ENCODE measurements at regions not wholly inside any gene's neighbourhood (a gene's known extent, or its start where the extent isn't known, plus 50 kb on each side); places are given as distances from the start of the nearest gene placed in this dataset.

- DNase-seq = no peak
- H3K36me3 ChIP-seq = no peaks in the 10 kb centered on the region
- H3K9me3 ChIP-seq (replicated peaks) = no peaks in the 10 kb centered on the region
- H3K4me3 ChIP-seq = no peak overlapping the region
- intact Hi-C loops (cut with micrococcal nuclease) = no loop called here
- H3K4me1 ChIP-seq = peaks cover 71% of the 10 kb centered on the region
- no peaks in the 10 kb centered on the region for H3K27me3 ChIP-seq (ENCODE audit: low read depth)
- peak overlapping the region; percentile 67 for H3K27ac ChIP-seq (replicated peaks)
- TF ChIP-seq, protein P1, sequence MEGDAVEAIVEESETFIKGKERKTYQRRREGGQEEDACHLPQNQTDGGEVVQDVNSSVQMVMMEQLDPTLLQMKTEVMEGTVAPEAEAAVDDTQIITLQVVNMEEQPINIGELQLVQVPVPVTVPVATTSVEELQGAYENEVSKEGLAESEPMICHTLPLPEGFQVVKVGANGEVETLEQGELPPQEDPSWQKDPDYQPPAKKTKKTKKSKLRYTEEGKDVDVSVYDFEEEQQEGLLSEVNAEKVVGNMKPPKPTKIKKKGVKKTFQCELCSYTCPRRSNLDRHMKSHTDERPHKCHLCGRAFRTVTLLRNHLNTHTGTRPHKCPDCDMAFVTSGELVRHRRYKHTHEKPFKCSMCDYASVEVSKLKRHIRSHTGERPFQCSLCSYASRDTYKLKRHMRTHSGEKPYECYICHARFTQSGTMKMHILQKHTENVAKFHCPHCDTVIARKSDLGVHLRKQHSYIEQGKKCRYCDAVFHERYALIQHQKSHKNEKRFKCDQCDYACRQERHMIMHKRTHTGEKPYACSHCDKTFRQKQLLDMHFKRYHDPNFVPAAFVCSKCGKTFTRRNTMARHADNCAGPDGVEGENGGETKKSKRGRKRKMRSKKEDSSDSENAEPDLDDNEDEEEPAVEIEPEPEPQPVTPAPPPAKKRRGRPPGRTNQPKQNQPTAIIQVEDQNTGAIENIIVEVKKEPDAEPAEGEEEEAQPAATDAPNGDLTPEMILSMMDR (IDR thresholded peaks at IDR 0.05; ENCODE audit: borderline replicate concordance) = no peak
Observed at GRCh38 chr20:1813674-1814635, 81.3 kb upstream of the SIRPA start.

DNA sequence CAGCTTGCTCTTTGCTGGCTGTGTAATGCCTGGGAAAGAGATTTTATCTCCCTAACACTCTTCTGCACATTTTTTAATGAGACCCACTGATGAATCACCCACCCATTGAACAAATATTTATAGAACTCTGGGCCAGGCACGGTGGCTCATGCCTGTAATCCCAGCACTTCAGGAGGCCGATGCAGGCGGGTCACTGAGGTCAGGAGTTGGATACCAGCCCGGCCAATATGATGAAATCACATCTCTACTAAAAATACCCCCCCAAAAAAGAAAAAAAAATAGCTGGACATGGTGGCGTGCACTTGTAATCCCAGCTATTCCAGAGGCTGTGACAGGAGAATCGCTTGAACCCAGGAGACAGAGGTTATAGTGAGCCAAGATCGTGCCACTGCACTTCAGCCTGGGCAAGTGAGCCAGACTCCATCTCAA lies 82.1 kb upstream of the SIRPA start:
- TF ChIP-seq, protein P1 (IDR thresholded peaks at IDR 0.05; ENCODE audit: borderline replicate concordance) = no peak
- peak; percentile 69 for DNase-seq
- H3K27ac ChIP-seq (replicated peaks) = peak overlapping the region; percentile 67
- no peaks in the 10 kb centered on the region for H3K36me3 ChIP-seq
- H3K9me3 ChIP-seq (replicated peaks) = no peaks in the 10 kb centered on the region
- H3K27me3 ChIP-seq (ENCODE audit: low read depth) = no peaks in the 10 kb centered on the region
- H3K4me3 ChIP-seq = no peak overlapping the region
- peaks cover 71% of the 10 kb centered on the region for H3K4me1 ChIP-seq
- intact Hi-C loops (cut with micrococcal nuclease) = no loop called here

DNA sequence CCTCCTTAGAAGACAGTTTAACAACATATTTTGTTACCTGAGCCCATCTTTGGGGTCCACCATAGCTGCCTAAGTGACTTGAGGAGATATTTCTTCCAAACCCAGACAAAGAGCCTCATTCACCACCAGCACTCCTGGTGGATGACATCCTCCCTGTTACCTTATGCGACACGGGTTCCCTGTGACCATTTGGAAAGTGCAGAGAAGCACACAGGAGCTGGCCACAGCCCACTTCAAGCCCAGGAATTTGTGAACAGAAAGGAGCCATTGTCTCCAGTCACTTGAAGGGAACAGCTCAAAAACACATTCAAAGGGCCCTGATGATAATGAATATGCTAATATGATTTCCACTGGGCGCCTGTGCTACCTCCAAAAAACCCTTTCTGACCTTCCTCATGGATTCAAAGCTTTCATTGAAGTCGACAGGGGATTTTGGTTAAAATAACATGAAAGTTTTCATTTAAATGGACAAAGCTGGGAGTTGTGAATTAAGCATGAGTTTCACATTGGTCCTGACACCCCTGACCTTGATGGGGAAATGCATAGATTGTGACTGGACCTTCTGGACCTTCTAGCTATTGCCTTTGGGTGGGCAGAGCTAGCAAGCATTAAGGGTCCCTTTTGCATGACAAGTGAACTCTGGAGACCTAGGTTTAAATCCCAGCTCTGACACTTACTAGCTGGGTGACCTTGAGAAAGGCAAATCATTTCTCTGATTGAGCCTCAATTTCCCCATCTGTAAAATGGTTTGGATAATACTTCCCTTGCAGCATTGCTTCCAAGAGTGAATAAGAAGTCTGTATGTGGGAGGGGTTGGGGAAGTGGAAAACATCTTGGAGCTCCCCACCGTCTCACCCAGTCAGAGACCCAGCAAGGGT lies 83.3 kb upstream of the SIRPA start:
- Histone ChIP-seq H3K4me1 (peaks cover 58% of the 10 kb centered on the region), H3K9me3 (replicated peaks) (no peaks in the 10 kb centered on the region), H3K27me3 (ENCODE audit: low read depth) (no peaks in the 10 kb centered on the region), H3K36me3 (no peaks in the 10 kb centered on the region), H3K27ac (replicated peaks) (peak overlapping the region; percentile 67), H3K4me3 (no peak overlapping the region)
- TF ChIP-seq, protein P1 (IDR thresholded peaks at IDR 0.05; ENCODE audit: borderline replicate concordance) = no peak
- DNase-seq = no peak
- intact Hi-C loops (cut with micrococcal nuclease) = no loop called here

GRCh38 chr20:1810926-1811620 lies 84.1 kb upstream of the SIRPA start:
- Histone ChIP-seq H3K36me3 (no peaks in the 10 kb centered on the region), H3K4me3 (no peak overlapping the region), H3K27me3 (ENCODE audit: low read depth) (no peaks in the 10 kb centered on the region), H3K27ac (replicated peaks) (peak overlapping the region; percentile 67), H3K4me1 (peaks cover 51% of the 10 kb centered on the region), H3K9me3 (replicated peaks) (no peaks in the 10 kb centered on the region)
- TF ChIP-seq, protein P1 (IDR thresholded peaks at IDR 0.05; ENCODE audit: borderline replicate concordance) = no peak
- intact Hi-C loops (cut with micrococcal nuclease) = no loop called here
- DNase-seq = peak; percentile 19

DNA sequence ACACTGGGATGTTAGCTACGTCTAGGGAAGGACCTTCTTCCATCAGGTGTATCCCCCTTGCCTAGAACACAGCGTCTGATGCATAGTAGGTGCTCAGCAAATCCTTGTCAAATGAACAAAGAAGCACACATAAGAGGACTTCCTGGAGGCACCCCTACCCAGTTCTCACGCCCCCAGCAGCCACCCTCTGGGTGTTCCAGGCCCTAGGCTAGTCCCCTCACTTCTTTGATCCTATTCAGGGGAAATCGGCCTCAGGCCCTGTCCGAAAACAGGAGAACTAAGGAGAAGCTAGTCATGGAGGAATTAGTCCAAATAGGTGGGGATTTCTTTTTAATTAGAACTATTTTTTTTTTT lies 84.7 kb upstream of the SIRPA start:
- intact Hi-C loops (cut with micrococcal nuclease) = no loop called here
- H3K9me3 ChIP-seq (replicated peaks) = no peaks in the 10 kb centered on the region
- peaks cover 45% of the 10 kb centered on the region for H3K4me1 ChIP-seq
- H3K27ac ChIP-seq (replicated peaks) = peak overlapping the region; percentile 67
- no peak overlapping the region for H3K4me3 ChIP-seq
- TF ChIP-seq, protein P1 (IDR thresholded peaks at IDR 0.05; ENCODE audit: borderline replicate concordance) = no peak
- H3K36me3 ChIP-seq = no peaks in the 10 kb centered on the region
- no peak for DNase-seq
- H3K27me3 ChIP-seq (ENCODE audit: low read depth) = no peaks in the 10 kb centered on the region
